ENCODE measurements at regions not wholly inside any gene's neighbourhood (a gene's known extent, or its start where the extent isn't known, plus 50 kb on each side); places are given as distances from the start of the nearest gene placed in this dataset.
A peak's percentile ranks its signal among the peaks of the same experiment; 100 is the strongest.

DNA sequence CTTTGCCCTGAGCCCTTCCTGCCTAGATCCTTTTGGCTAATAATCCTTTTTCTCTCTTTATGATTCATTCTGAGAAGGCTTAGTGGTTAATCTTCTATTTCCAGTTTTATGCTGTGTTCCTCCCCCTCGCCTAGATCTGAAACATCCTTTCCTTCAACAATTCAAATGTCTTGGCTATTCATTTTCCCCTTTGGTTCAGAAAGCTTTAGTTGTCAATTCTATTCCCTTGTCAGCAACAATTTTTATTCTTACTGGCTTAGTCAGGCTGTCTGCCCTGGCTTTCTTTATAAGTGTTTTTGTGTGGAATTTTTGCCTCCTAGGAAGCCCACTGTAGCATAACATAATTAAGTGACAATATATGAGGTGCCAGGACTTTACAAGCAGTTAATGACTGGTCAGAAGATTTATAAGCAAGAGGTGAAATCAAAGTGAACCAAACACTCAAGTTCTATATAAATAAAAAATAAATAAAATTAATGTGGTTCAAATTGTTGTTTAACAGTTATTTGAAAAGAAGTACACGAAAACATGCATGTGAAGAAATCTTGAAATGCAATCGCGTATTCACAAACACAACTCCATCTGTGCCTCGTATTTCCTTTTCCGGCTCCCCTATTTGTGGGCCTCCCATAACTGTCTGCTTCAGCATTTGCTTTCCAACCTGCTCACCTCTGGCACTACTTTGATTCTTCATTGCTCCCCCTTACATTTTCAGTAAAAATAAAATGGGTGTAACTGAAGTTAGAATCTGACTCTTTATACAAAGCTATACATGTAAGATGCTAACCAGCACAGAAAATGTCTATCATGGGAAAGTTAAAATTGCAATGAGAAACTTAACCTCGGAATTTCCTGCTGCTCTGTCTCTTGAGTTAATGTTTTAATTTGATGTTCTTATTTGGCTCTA lies 235.4 kb downstream of the SPRY1 start:
- H3K27ac Mint-ChIP-seq = no peak overlapping the region

DNA sequence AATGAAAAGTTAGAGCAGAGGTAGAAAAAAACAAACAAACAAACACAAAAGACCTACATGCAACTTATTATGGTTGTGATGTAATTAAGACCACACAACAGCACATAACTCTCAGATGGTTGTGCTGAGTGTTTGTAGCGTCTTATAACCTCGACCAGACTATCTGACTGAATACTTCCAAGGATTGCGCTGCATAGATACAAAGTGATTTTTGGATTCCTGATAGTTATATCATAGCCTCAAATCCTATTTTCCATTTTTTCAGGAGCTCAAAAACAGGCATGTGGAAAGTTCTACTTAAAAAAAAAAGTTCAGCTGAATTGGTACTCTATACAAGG lies 236.1 kb downstream of the SPRY1 start:
- Mint-ChIP-seq H3K4me1 (peaks cover 0 to 7% (median 0%) of the 10 kb centered on the region in 7 donors), H3K27ac (no peak overlapping the region), H3K4me3 (no peak overlapping the region), H3K36me3 (peaks cover 0 to 2% (median 0%) of the 10 kb centered on the region in 5 donors), H3K27me3 (peaks cover 0 to 19% (median 0%) of the 10 kb centered on the region in 5 donors), H3K9me3 (peaks cover 0 to 22% (median 11%) of the 10 kb centered on the region in 11 donors)
- ChIA-PET CTCF (no interaction called here), POLR2A (no interaction called here)
- no peaks in the 10 kb centered on the region for H3K4me1 ChIP-seq (ENCODE audit: control insufficient read depth in 2 of 2, insufficient read depth in 2 of 2, low read length in 2 of 2)
- intact Hi-C loops (cut with micrococcal nuclease) = no loop called here
- no peak for ATAC-seq
- no peaks in the 10 kb centered on the region for H3K9me3 ChIP-seq (ENCODE audit: control insufficient read depth in 2 of 3, low read length in 3 of 3)
- no peak for DNase-seq
- H3K27ac ChIP-seq (ENCODE audit: low read depth, low read length) = no peak overlapping the region
- H3K4me3 ChIP-seq (ENCODE audit: low read length) = no peak overlapping the region
- no peaks in the 10 kb centered on the region for H3K36me3 ChIP-seq (ENCODE audit: control insufficient read depth in 2 of 3, insufficient read depth in 3 of 3, low read length in 3 of 3)
- no peaks in the 10 kb centered on the region for H3K27me3 ChIP-seq (ENCODE audit: control insufficient read depth in 2 of 2, insufficient read depth in 2 of 2, low read length in 2 of 2)

More for the DNA sequence above, 235.4 kb downstream of the SPRY1 start:
- H3K36me3 ChIP-seq (ENCODE audit: control insufficient read depth in 2 of 3, insufficient read depth in 3 of 3, low read length in 3 of 3) = no peaks in the 10 kb centered on the region
- H3K4me1 ChIP-seq (ENCODE audit: control insufficient read depth in 2 of 2, insufficient read depth in 2 of 2, low read length in 2 of 2) = no peaks in the 10 kb centered on the region
- Mint-ChIP-seq H3K27me3 (peaks cover 0 to 17% (median 0%) of the 10 kb centered on the region in 5 donors), H3K4me3 (no peak overlapping the region), H3K9me3 (peaks cover 0 to 20% (median 9%) of the 10 kb centered on the region in 11 donors), H3K36me3 (peaks cover 0 to 2% (median 0%) of the 10 kb centered on the region in 5 donors), H3K4me1 (peaks cover 0 to 7% (median 0%) of the 10 kb centered on the region in 7 donors)
- no peaks in the 10 kb centered on the region for H3K9me3 ChIP-seq (ENCODE audit: control insufficient read depth in 2 of 3, low read length in 3 of 3)
- no peak overlapping the region for H3K4me3 ChIP-seq (ENCODE audit: low read length)
- POLR2A ChIA-PET = no interaction called here
- H3K27ac ChIP-seq (ENCODE audit: low read depth, low read length) = no peak overlapping the region
- no peaks in the 10 kb centered on the region for H3K27me3 ChIP-seq (ENCODE audit: control insufficient read depth in 2 of 2, insufficient read depth in 2 of 2, low read length in 2 of 2)
- DNase-seq (no peak), ATAC-seq (no peak)
- CTCF ChIA-PET = no interaction called here
- intact Hi-C loops (cut with micrococcal nuclease) = no loop called here

- no peaks in the 10 kb centered on the region for H3K27me3 ChIP-seq (ENCODE audit: control insufficient read depth in 2 of 2, insufficient read depth in 2 of 2, low read length in 2 of 2)
- ATAC-seq (no peak), DNase-seq (no peak)
- Mint-ChIP-seq H3K36me3 (peaks cover 0 to 7% (median 0%) of the 10 kb centered on the region in 5 donors), H3K4me1 (peaks cover 0 to 4% (median 0%) of the 10 kb centered on the region in 7 donors), H3K4me3 (no peak overlapping the region), H3K9me3 (peaks cover 0 to 23% (median 12%) of the 10 kb centered on the region in 11 donors), H3K27me3 (peaks cover 0 to 11% (median 0%) of the 10 kb centered on the region in 5 donors), H3K27ac (no peak overlapping the region)
- POLR2A ChIA-PET = no interaction called here
- CTCF ChIA-PET = no interaction called here
- no peaks in the 10 kb centered on the region for H3K9me3 ChIP-seq (ENCODE audit: control insufficient read depth in 2 of 3, low read length in 3 of 3)
- intact Hi-C loops (cut with micrococcal nuclease) = no loop called here
- H3K27ac ChIP-seq (ENCODE audit: low read depth, low read length) = no peak overlapping the region
- H3K36me3 ChIP-seq (ENCODE audit: control insufficient read depth in 2 of 3, insufficient read depth in 3 of 3, low read length in 3 of 3) = no peaks in the 10 kb centered on the region
- no peaks in the 10 kb centered on the region for H3K4me1 ChIP-seq (ENCODE audit: control insufficient read depth in 2 of 2, insufficient read depth in 2 of 2, low read length in 2 of 2)
- H3K4me3 ChIP-seq (ENCODE audit: low read length) = no peak overlapping the region
Measured at GRCh38 chr4:123638834-123639233, 242.2 kb downstream of the SPRY1 start.

GRCh38 chr4:123640271-123640670 lies 243.7 kb downstream of the SPRY1 start:
- Mint-ChIP-seq H3K9me3 (peaks cover 0 to 17% (median 9%) of the 10 kb centered on the region in 11 donors), H3K27me3 (peaks cover 0 to 7% (median 0%) of the 10 kb centered on the region in 5 donors), H3K4me1 (peaks cover 0 to 4% (median 0%) of the 10 kb centered on the region in 7 donors), H3K36me3 (peaks cover 0 to 5% (median 0%) of the 10 kb centered on the region in 5 donors), H3K27ac (peak overlapping the region in 1 of 9 donors; percentile 60), H3K4me3 (no peak overlapping the region)
- ChIA-PET POLR2A (no interaction called here), CTCF (no interaction called here)
- DNase-seq = no peak
- Histone ChIP-seq H3K9me3 (ENCODE audit: control insufficient read depth in 2 of 3, low read length in 3 of 3) (no peaks in the 10 kb centered on the region), H3K4me3 (ENCODE audit: low read length) (no peak overlapping the region), H3K36me3 (ENCODE audit: control insufficient read depth in 2 of 3, insufficient read depth in 3 of 3, low read length in 3 of 3) (no peaks in the 10 kb centered on the region), H3K27ac (ENCODE audit: low read depth, low read length) (no peak overlapping the region), H3K27me3 (ENCODE audit: control insufficient read depth in 2 of 2, insufficient read depth in 2 of 2, low read length in 2 of 2) (no peaks in the 10 kb centered on the region), H3K4me1 (ENCODE audit: control insufficient read depth in 2 of 2, insufficient read depth in 2 of 2, low read length in 2 of 2) (no peaks in the 10 kb centered on the region)
- intact Hi-C loops (cut with micrococcal nuclease) = no loop called here
- no peak for ATAC-seq

DNA sequence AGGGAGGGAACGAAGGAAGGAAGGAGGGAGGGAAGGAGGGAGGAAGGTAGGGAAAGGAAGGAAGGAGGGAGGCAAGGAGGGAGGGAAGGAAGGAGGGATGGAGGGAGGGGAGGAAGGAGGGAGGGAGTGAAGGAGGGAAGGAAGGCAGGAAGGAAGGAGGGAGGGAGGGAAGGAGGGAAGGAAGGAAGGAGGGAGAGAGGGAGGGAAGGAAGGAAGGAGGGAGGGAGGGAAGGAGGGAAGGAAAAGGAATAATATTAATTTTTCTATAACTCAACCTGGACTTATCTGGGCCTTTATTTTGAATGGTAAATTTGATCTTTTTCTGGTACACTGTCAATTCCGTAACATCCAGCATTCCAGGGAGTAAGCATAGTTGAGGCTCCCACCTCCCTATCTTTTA lies 244.2 kb downstream of the SPRY1 start:
- no peak for DNase-seq
- no peak for ATAC-seq
- intact Hi-C loops (cut with micrococcal nuclease) = no loop called here
- Histone ChIP-seq H3K27me3 (ENCODE audit: control insufficient read depth in 2 of 2, insufficient read depth in 2 of 2, low read length in 2 of 2) (no peaks in the 10 kb centered on the region), H3K4me1 (ENCODE audit: control insufficient read depth in 2 of 2, insufficient read depth in 2 of 2, low read length in 2 of 2) (no peaks in the 10 kb centered on the region), H3K4me3 (ENCODE audit: low read length) (no peak overlapping the region), H3K27ac (ENCODE audit: low read depth, low read length) (no peak overlapping the region), H3K36me3 (ENCODE audit: control insufficient read depth in 2 of 3, insufficient read depth in 3 of 3, low read length in 3 of 3) (no peaks in the 10 kb centered on the region), H3K9me3 (ENCODE audit: control insufficient read depth in 2 of 3, low read length in 3 of 3) (no peaks in the 10 kb centered on the region)
- Mint-ChIP-seq H3K27ac (no peak overlapping the region), H3K4me3 (no peak overlapping the region), H3K9me3 (peaks cover 0 to 17% (median 9%) of the 10 kb centered on the region in 11 donors), H3K27me3 (peaks cover 0 to 7% (median 0%) of the 10 kb centered on the region in 5 donors), H3K4me1 (peaks cover 0 to 4% (median 0%) of the 10 kb centered on the region in 7 donors), H3K36me3 (peaks cover 0 to 5% (median 0%) of the 10 kb centered on the region in 5 donors)
- ChIA-PET CTCF (no interaction called here), POLR2A (no interaction called here)

DNA sequence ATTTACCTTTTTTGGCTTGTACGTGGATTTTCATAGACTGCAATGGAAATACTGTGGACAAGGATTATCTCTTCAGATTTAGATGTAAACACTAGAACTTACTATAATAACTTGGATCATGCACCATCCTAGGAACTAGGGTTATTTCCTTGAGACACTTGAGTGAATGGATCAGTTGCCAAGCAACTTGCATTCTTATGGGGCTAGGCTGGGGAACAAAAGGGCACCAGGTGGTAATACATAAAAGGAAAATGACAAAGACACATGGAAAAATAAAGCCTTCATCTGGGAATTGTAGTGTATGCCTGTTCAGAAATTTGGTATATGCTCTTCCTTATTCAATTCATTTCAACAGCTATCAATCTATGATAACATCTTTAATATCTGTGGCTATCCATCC lies 247.1 kb downstream of the SPRY1 start:
- H3K4me1 Mint-ChIP-seq = peaks cover 0 to 5% (median 0%) of the 10 kb centered on the region in 7 donors

More for the DNA sequence above, 247.1 kb downstream of the SPRY1 start:
- ChIA-PET CTCF (no interaction called here), POLR2A (no interaction called here)
- H3K27me3 ChIP-seq (ENCODE audit: control insufficient read depth in 2 of 2, insufficient read depth in 2 of 2, low read length in 2 of 2) = no peaks in the 10 kb centered on the region
- no peaks in the 10 kb centered on the region for H3K4me1 ChIP-seq (ENCODE audit: control insufficient read depth in 2 of 2, insufficient read depth in 2 of 2, low read length in 2 of 2)
- intact Hi-C loops (cut with micrococcal nuclease) = no loop called here
- H3K4me3 ChIP-seq (ENCODE audit: low read length) = no peak overlapping the region
- H3K27ac Mint-ChIP-seq = no peak overlapping the region
- no peaks in the 10 kb centered on the region for H3K36me3 ChIP-seq (ENCODE audit: control insufficient read depth in 2 of 3, insufficient read depth in 3 of 3, low read length in 3 of 3)
- no peak overlapping the region for H3K4me3 Mint-ChIP-seq
- no peaks in the 10 kb centered on the region for H3K9me3 ChIP-seq (ENCODE audit: control insufficient read depth in 2 of 3, low read length in 3 of 3)
- DNase-seq (no peak), ATAC-seq (no peak)
- H3K27me3 Mint-ChIP-seq = peaks cover 0 to 9% (median 3%) of the 10 kb centered on the region in 5 donors
- peaks cover 0 to 4% (median 0%) of the 10 kb centered on the region in 5 donors for H3K36me3 Mint-ChIP-seq
- peaks cover 0 to 3% (median 0%) of the 10 kb centered on the region in 11 donors for H3K9me3 Mint-ChIP-seq
- no peak overlapping the region for H3K27ac ChIP-seq (ENCODE audit: low read depth, low read length)

Measured in naive thymus-derived CD4-positive, alpha-beta T cell (primary cell).